ENCODE measurements at regions not wholly inside any gene's neighbourhood (a gene's known extent, or its start where the extent isn't known, plus 50 kb on each side); places are given as distances from the start of the nearest gene placed in this dataset.

- no peak overlapping the region for H3K4me3 Mint-ChIP-seq
- H3K9me3 Mint-ChIP-seq, result no peaks in the 10 kb centered on the region
- TF ChIP-seq CTCF (IDR thresholded peaks at IDR 0.05), result no peak
- H3K4me1 Mint-ChIP-seq (ENCODE audit: low read depth), result no peaks in the 10 kb centered on the region
- ChIA-PET CTCF (no interaction called here), POLR2A (no interaction called here)
- H3K36me3 Mint-ChIP-seq (ENCODE audit: low read depth), result no peaks in the 10 kb centered on the region
- DNase-seq, result no peak
- H3K27ac Mint-ChIP-seq, result no peak overlapping the region
- intact Hi-C loops (cut with micrococcal nuclease), result no loop called here
- ATAC-seq, result no peak
- no peaks in the 10 kb centered on the region for H3K27me3 Mint-ChIP-seq
These were observed 134.4 kb downstream of the OMA1 start for GRCh38 chr1:58412071-58412580.

- H3K27ac Mint-ChIP-seq, result no peak overlapping the region
- no peaks in the 10 kb centered on the region for H3K27me3 Mint-ChIP-seq
These were observed 136.6 kb downstream of the OMA1 start for GRCh38 chr1:58409890-58410289.

GRCh38 chr1:58409336-58409735 is 137.2 kb downstream of the OMA1 start:
- CTCF ChIA-PET, result no interaction called here

More at GRCh38 chr1:58409890-58410289, 136.6 kb downstream of the OMA1 start:
- no peak for TF ChIP-seq CTCF (IDR thresholded peaks at IDR 0.05)
- CTCF ChIA-PET, result no interaction called here
- no peaks in the 10 kb centered on the region for H3K4me1 Mint-ChIP-seq (ENCODE audit: low read depth)
- H3K4me3 Mint-ChIP-seq, result no peak overlapping the region
- no peaks in the 10 kb centered on the region for H3K9me3 Mint-ChIP-seq
- ATAC-seq (no peak), DNase-seq (no peak)
- intact Hi-C loops (cut with micrococcal nuclease), result no loop called here
- no peaks in the 10 kb centered on the region for H3K36me3 Mint-ChIP-seq (ENCODE audit: low read depth)
- POLR2A ChIA-PET, result no interaction called here

GRCh38 chr1:58406301-58407071 is 140.0 kb downstream of the OMA1 start:
- intact Hi-C loops (cut with micrococcal nuclease), result no loop called here
- H3K36me3 Mint-ChIP-seq (ENCODE audit: low read depth), result no peaks in the 10 kb centered on the region
- CTCF ChIA-PET, result no interaction called here
- TF ChIP-seq CTCF (IDR thresholded peaks at IDR 0.05), result no peak
- DNase-seq (no peak), ATAC-seq (no peak)
- no peak overlapping the region for H3K4me3 Mint-ChIP-seq
- H3K4me1 Mint-ChIP-seq (ENCODE audit: low read depth), result no peaks in the 10 kb centered on the region
- H3K27ac Mint-ChIP-seq, result no peak overlapping the region
- peaks cover 3% of the 10 kb centered on the region for H3K27me3 Mint-ChIP-seq
- POLR2A ChIA-PET, result no interaction called here
- no peaks in the 10 kb centered on the region for H3K9me3 Mint-ChIP-seq

More at GRCh38 chr1:58409336-58409735, 137.2 kb downstream of the OMA1 start:
- Mint-ChIP-seq H3K9me3 (no peaks in the 10 kb centered on the region), H3K4me1 (ENCODE audit: low read depth) (no peaks in the 10 kb centered on the region), H3K27me3 (no peaks in the 10 kb centered on the region), H3K27ac (no peak overlapping the region), H3K4me3 (no peak overlapping the region), H3K36me3 (ENCODE audit: low read depth) (no peaks in the 10 kb centered on the region)
- DNase-seq, result no peak
- POLR2A ChIA-PET, result no interaction called here
- ATAC-seq, result no peak
- intact Hi-C loops (cut with micrococcal nuclease), result no loop called here
- no peak for TF ChIP-seq CTCF (IDR thresholded peaks at IDR 0.05)

GRCh38 chr1:58405660-58406059 is 140.9 kb downstream of the OMA1 start:
- TF ChIP-seq CTCF (IDR thresholded peaks at IDR 0.05), result no peak
- no peaks in the 10 kb centered on the region for H3K36me3 Mint-ChIP-seq (ENCODE audit: low read depth)
- no peaks in the 10 kb centered on the region for H3K4me1 Mint-ChIP-seq (ENCODE audit: low read depth)
- DNase-seq, result no peak
- CTCF ChIA-PET, result no interaction called here
- intact Hi-C loops (cut with micrococcal nuclease), result no loop called here
- no peak overlapping the region for H3K27ac Mint-ChIP-seq
- POLR2A ChIA-PET, result no interaction called here
- H3K9me3 Mint-ChIP-seq, result no peaks in the 10 kb centered on the region
- H3K27me3 Mint-ChIP-seq, result peaks cover 3% of the 10 kb centered on the region
- no peak overlapping the region for H3K4me3 Mint-ChIP-seq
- ATAC-seq, result no peak
